IMR-90 (cell line): ENCODE measurements at regions not wholly inside any gene's neighbourhood (a gene's known extent, or its start where the extent isn't known, plus 50 kb on each side); places are given as distances from the start of the nearest gene placed in this dataset.

ENCODE experiments used
- ATAC-seq: fragments of 200-7000 bp; cut with Tn5 transposase; 2 replicates; pipeline ENCODE4 v1.9.1; 2020; ENCODE audit warnings: low read depth, mild to moderate bottlenecking, moderate library complexity
- BruUV-seq: library from RNA; stranded (reverse); fragments of 400-500 nt; replicated peaks from 2 replicates; lab custom pipeline; 2021; lab: Mats Ljungman, UMichigan
- CTCF ChIA-PET: fragments of 300-600 bp; formaldehyde crosslinking; extraction: SDS; loops from one replicate; lab custom pipeline; 2021; ENCODE audit warnings: antibody characterized with exemption; lab: Yijun Ruan, JAX
- POLR2A ChIA-PET: fragments of 300-600 bp; sonication (Branson Sonifier 250); formaldehyde crosslinking; loops from one replicate; lab custom pipeline; 2022; ENCODE audit warnings: antibody characterized with exemption; ENCODE audit not compliant: unreplicated experiment; lab: Charles Lee
- DNase-seq: peaks from one replicate; pipeline ENCODE4 v3.0.0; 2013
- H2AFZ ChIP-seq: replicated peaks from 2 replicates; pipeline ENCODE3; 2013; ENCODE audit warnings: low read length, mild to moderate bottlenecking; ENCODE audit not compliant: poor library complexity
- H2AK5ac ChIP-seq: 2 replicates; pipeline ENCODE4 v1.6.1; 2013; ENCODE audit warnings: low read depth, low read length, inconsistent platforms
- H2AK9ac ChIP-seq: replicated peaks from 2 replicates; pipeline ENCODE3; 2013; ENCODE audit warnings: mild to moderate bottlenecking, low read depth, low read length, moderate library complexity; ENCODE audit not compliant: poor library complexity
- H2BK120ac ChIP-seq: 2 replicates; pipeline ENCODE4 v1.6.1; 2013; ENCODE audit warnings: low read depth, low read length, inconsistent platforms
- H2BK15ac ChIP-seq: 3 replicates; pipeline ENCODE4 v1.6.1; 2013; ENCODE audit warnings: low read depth, low read length, inconsistent platforms
- H2BK20ac ChIP-seq: 2 replicates; pipeline ENCODE4 v1.6.1; 2013; ENCODE audit warnings: low read depth, mild to moderate bottlenecking, inconsistent platforms, low read length, moderate library complexity
- H2BK5ac ChIP-seq: 2 replicates; pipeline ENCODE4 v1.6.1; 2013; ENCODE audit warnings: mild to moderate bottlenecking, low read depth, low read length, inconsistent platforms; ENCODE audit not compliant: poor library complexity, severe bottlenecking
- H3K14ac ChIP-seq: replicated peaks from 2 replicates; pipeline ENCODE4 v1.6.1; 2013; ENCODE audit warnings: low read depth, low read length, inconsistent platforms
- H3K18ac ChIP-seq: 2 replicates; pipeline ENCODE4 v1.6.1; 2013; ENCODE audit warnings: low read depth, low read length, control low read depth
- H3K23ac ChIP-seq: 2 replicates; pipeline ENCODE4 v1.6.1; 2013; ENCODE audit warnings: low read depth, low read length, inconsistent platforms
- H3K27ac ChIP-seq: 2 replicates; pipeline ENCODE4 v1.5.1; 2013; ENCODE audit warnings: mild to moderate bottlenecking, control low read depth, low read length; ENCODE audit not compliant: insufficient read depth
- H3K27me3 ChIP-seq: 2 replicates; pipeline ENCODE4 v1.6.1; 2013; ENCODE audit warnings: low read length; ENCODE audit not compliant: control insufficient read depth, insufficient read depth
- H3K36me3 ChIP-seq: 2 replicates; pipeline ENCODE4 v1.6.1; 2013; ENCODE audit warnings: low read length, mixed read lengths; ENCODE audit not compliant: control insufficient read depth, insufficient read depth
- H3K4ac ChIP-seq: 2 replicates; pipeline ENCODE4 v1.6.1; 2013; ENCODE audit warnings: low read depth, low read length, inconsistent platforms
- H3K4me1 ChIP-seq: 2 replicates; pipeline ENCODE4 v1.6.1; 2013; ENCODE audit warnings: low read length, mixed read lengths; ENCODE audit not compliant: control insufficient read depth, insufficient read depth
- H3K4me2 ChIP-seq: 2 replicates; pipeline ENCODE4 v1.6.1; 2013; ENCODE audit warnings: low read depth, mild to moderate bottlenecking, control low read depth, low read length, moderate library complexity
- H3K4me3 ChIP-seq: 2 replicates; pipeline ENCODE4 v1.5.1; 2013; ENCODE audit warnings: low read depth, mild to moderate bottlenecking, control low read depth, low read length, moderate library complexity; ENCODE audit not compliant: insufficient read depth
- H3K56ac ChIP-seq: 2 replicates; pipeline ENCODE4 v1.6.1; 2013; ENCODE audit warnings: low read length, inconsistent platforms; ENCODE audit not compliant: insufficient read depth; ENCODE audit errors: extremely low read depth
- H3K79me1 ChIP-seq, 2 experiments: 2 replicates each; pipeline ENCODE4 v1.6.1; 2013; ENCODE audit warnings: low read length in 2 of 2, inconsistent platforms in 1 of 2, low read depth in 1 of 2
- H3K9ac ChIP-seq: 2 replicates; pipeline ENCODE4 v1.6.1; 2013; ENCODE audit warnings: low read depth, low read length, control low read depth
- H3K9me1 ChIP-seq: 2 replicates; pipeline ENCODE4 v1.6.1; 2013; ENCODE audit warnings: low read length, inconsistent platforms; ENCODE audit not compliant: insufficient read depth
- H3K9me3 ChIP-seq: 2 replicates; pipeline ENCODE4 v1.6.1; 2013; ENCODE audit warnings: low read length; ENCODE audit not compliant: control insufficient read depth, insufficient read depth
- H4K20me1 ChIP-seq: 2 replicates; pipeline ENCODE4 v1.6.1; 2013; ENCODE audit warnings: low read length, inconsistent platforms; ENCODE audit not compliant: insufficient read depth
- H4K5ac ChIP-seq: 2 replicates; pipeline ENCODE4 v1.6.1; 2013; ENCODE audit warnings: mild to moderate bottlenecking, low read depth, low read length, control low read depth
- H4K8ac ChIP-seq, 2 experiments: 2 replicates each; pipeline ENCODE4 v1.6.1; 2013; ENCODE audit warnings: low read depth in 2 of 2, low read length in 2 of 2, control low read depth in 1 of 2, inconsistent platforms in 1 of 2
- H4K91ac ChIP-seq: 2 replicates; pipeline ENCODE4 v1.6.1; 2013; ENCODE audit warnings: low read depth, low read length, inconsistent platforms; ENCODE audit not compliant: insufficient read depth
- BHLHE40 ChIP-seq: fragments of 150-350 bp; IDR thresholded peaks from 2 replicates; pipeline ENCODE4 v1.6.1; 2016; ENCODE audit warnings: mild to moderate bottlenecking, low read depth, low read length
- CEBPB ChIP-seq: IDR thresholded peaks from 2 replicates; pipeline ENCODE4 v1.6.1; 2012; ENCODE audit warnings: low read depth, low read length, improper control_type of control experiment
- CHD1 ChIP-seq: IDR thresholded peaks from 2 replicates; pipeline ENCODE4 v1.6.1; 2012; ENCODE audit warnings: low read depth, low read length, improper control_type of control experiment
- CTCF ChIP-seq: conservative IDR thresholded peaks from 2 replicates; pipeline ENCODE4 v1.5.1; 2012; ENCODE audit warnings: mild to moderate bottlenecking, low read depth, low read length, improper control_type of control experiment
- ELK1 ChIP-seq: fragments of 150-350 bp; IDR thresholded peaks from 2 replicates; pipeline ENCODE4 v1.6.1; 2016; ENCODE audit warnings: low read depth, mild to moderate bottlenecking, low read length, moderate library complexity, borderline replicate concordance
- FOS ChIP-seq: fragments of 150-350 bp; IDR thresholded peaks from 2 replicates; pipeline ENCODE4 v1.6.1; 2016; ENCODE audit warnings: low read depth, low read length
- MAFK ChIP-seq: IDR thresholded peaks from 2 replicates; pipeline ENCODE4 v1.6.1; 2012; ENCODE audit warnings: low read depth, low read length, improper control_type of control experiment
- MAZ ChIP-seq: IDR thresholded peaks from 2 replicates; pipeline ENCODE4 v1.6.1; 2012; ENCODE audit warnings: low read depth, mild to moderate bottlenecking, low read length, improper control_type of control experiment, moderate library complexity, borderline replicate concordance
- MXI1 ChIP-seq: IDR thresholded peaks from 2 replicates; pipeline ENCODE4 v1.6.1; 2012; ENCODE audit warnings: low read depth, mild to moderate bottlenecking, low read length, moderate library complexity, borderline replicate concordance
- NFE2L2 ChIP-seq: fragments of 150-350 bp; IDR thresholded peaks from 2 replicates; pipeline ENCODE4 v1.6.1; 2016; ENCODE audit warnings: low read depth, mild to moderate bottlenecking, low read length
- POLR2A ChIP-seq: IDR thresholded peaks from 2 replicates; pipeline ENCODE4 v1.6.1; 2012; ENCODE audit warnings: mild to moderate bottlenecking, low read depth, low read length
- RAD21 ChIP-seq: IDR thresholded peaks from 2 replicates; pipeline ENCODE4 v1.6.1; 2012; ENCODE audit warnings: low read length, improper control_type of control experiment
- RCOR1 ChIP-seq: IDR thresholded peaks from 2 replicates; pipeline ENCODE4 v1.6.1; 2012; ENCODE audit warnings: mild to moderate bottlenecking, low read length, improper control_type of control experiment; ENCODE audit not compliant: insufficient replicate concordance
- RFX5 ChIP-seq: IDR thresholded peaks from 2 replicates; pipeline ENCODE4 v1.8.0; 2012; ENCODE audit warnings: low read depth, mild to moderate bottlenecking, low read length, moderate library complexity
- SMC3 ChIP-seq: fragments of 150-350 bp; IDR thresholded peaks from 2 replicates; pipeline ENCODE4 v1.6.1; 2016; ENCODE audit warnings: low read depth, mild to moderate bottlenecking, antibody characterized with exemption, low read length, moderate library complexity
- USF2 ChIP-seq: fragments of 150-350 bp; IDR thresholded peaks from 2 replicates; pipeline ENCODE4 v1.6.1; 2017; ENCODE audit warnings: mild to moderate bottlenecking, antibody characterized with exemption, low read length, low read depth
- WGBS, 2 experiments: methylation state at CpG; one replicate each; pipeline versions ENCODE4 v1.1.5 to v1.1.7; 2013; ENCODE audit warnings: missing lambda C conversion rate in 2 of 2; ENCODE audit not compliant: insufficient read length in 1 of 2; ENCODE audit errors: extremely low coverage in 2 of 2; 5-methylcytosine and 5-hydroxymethylcytosine counted together
- dilution Hi-C: fragments of 300-500 bp; cut with HindIII; formaldehyde crosslinking; loops from one replicate; pipeline ENCODE4 v1.14.3; 2018; ENCODE audit warnings: low sequenced_read_pairs; ENCODE audit not compliant: unreplicated experiment
- in situ Hi-C: fragments of 300-500 bp; cut with MboI; formaldehyde crosslinking; loops from 3 replicates; pipeline ENCODE4 v1.14.3; 2019; ENCODE audit warnings: low sequenced_read_pairs, inconsistent platforms, mixed read lengths
- intact Hi-C: fragments of 100-400 bp; cut with micrococcal nuclease; formaldehyde crosslinking; loops from 2 replicates; pipeline ENCODE4 v1.10.0; 2022

GRCh38 chr20:6635034-6635736 is 132.3 kb upstream of the BMP2 start:
- Histone ChIP-seq H3K23ac (no peak overlapping the region), H4K5ac (no peak overlapping the region), H2BK20ac (no peak overlapping the region), H3K36me3 (no peaks in the 10 kb centered on the region), H3K9me1 (no peaks in the 10 kb centered on the region), H3K56ac (no peak overlapping the region), H4K91ac (no peak overlapping the region), H3K4me2 (no peak overlapping the region), H3K9me3 (no peaks in the 10 kb centered on the region), H3K4me1 (no peaks in the 10 kb centered on the region), H4K20me1 (no peaks in the 10 kb centered on the region), H2AK9ac (no peak overlapping the region), H2BK120ac (no peak overlapping the region), H2AK5ac (no peak overlapping the region), H3K18ac (no peak overlapping the region), H2AFZ (no peak overlapping the region), H4K8ac (no peak overlapping the region), H3K9ac (no peak overlapping the region), H3K4ac (no peak overlapping the region), H2BK5ac (no peak overlapping the region), H3K79me1 (no peaks in the 10 kb centered on the region), H3K14ac (no peak overlapping the region), H2BK15ac (no peak overlapping the region), H3K4me3 (no peak overlapping the region), H3K27ac (no peak overlapping the region), H3K27me3 (peaks cover 4% of the 10 kb centered on the region)
- POLR2A ChIA-PET = no interaction called here
- in situ Hi-C loops = no loop called here
- dilution Hi-C loops = no loop called here
- WGBS, 2 experiments = no CpG with 5 or more reads among the region's 1 CpG
- ATAC-seq (no peak), DNase-seq (no peak)
- CTCF ChIA-PET = interaction anchor here (0.6 to 1.4 kb wide), 2 partner anchors 12 to 451 kb away, joined by 4 read pairs; no protein-coding TSS in a partner anchor
- no TSS peak for BruUV-seq
- TF ChIP-seq CTCF (no peak), NFE2L2 (no peak), CEBPB (no peak), RAD21 (no peak), BHLHE40 (no peak), SMC3 (no peak), CHD1 (no peak), ELK1 (no peak), MAZ (no peak), MXI1 (no peak), MAFK (no peak), POLR2A (no peak), RFX5 (no peak), USF2 (no peak), FOS (no peak), RCOR1 (no peak)
- intact Hi-C loops = loop anchor here (5.0 kb wide), 3 partner anchors 458 to 1222 kb away; no protein-coding TSS in a partner anchor
